RCC 7860 (cell line): ENCODE measurements at regions not wholly inside any gene's neighbourhood (a gene's known extent, or its start where the extent isn't known, plus 50 kb on each side); places are given as distances from the start of the nearest gene placed in this dataset.
A peak's percentile ranks its signal among the peaks of the same experiment; 100 is the strongest.

Experiments
- DNase-seq: peaks from one replicate; pipeline ENCODE4 v3.0.0-alpha.2; 2015; ENCODE audit warnings: low spot score
- FAIRE-seq: peaks from 2 replicates; lab custom pipeline; 2012; peaks lifted over from hg19 to GRCh38; lab: Jason Lieb, UNC

DNA sequence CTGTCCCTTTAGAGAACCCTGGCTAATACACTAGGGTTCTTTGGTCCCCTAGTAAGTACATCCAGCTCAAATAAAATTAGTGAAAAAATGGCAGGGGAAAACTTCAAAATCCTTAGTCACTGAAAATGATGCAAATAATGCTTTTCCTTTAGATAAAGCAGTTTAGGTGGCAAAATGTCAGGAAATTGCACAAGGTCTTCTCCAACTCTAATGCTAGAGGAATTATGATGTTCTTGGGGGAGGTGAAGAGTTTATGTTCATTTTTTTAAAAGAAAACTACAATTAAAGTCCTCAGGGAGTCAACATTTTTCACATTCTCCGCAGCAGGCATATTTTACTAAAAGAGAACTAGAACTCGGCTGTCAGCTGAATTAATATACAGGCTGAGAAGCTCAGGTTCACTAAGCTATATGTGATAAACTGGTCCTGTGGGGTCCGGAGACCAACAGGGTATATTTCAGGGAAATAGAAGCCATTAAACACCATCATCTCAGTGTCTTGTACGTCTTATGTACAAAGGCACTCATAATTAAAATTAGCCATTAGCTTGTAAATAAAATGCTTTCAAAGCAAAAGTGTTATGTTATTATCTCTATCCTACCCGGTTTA lies 1164.7 kb upstream of the AUTS2 start:
- FAIRE-seq: no peak
- DNase-seq: no peak

DNA sequence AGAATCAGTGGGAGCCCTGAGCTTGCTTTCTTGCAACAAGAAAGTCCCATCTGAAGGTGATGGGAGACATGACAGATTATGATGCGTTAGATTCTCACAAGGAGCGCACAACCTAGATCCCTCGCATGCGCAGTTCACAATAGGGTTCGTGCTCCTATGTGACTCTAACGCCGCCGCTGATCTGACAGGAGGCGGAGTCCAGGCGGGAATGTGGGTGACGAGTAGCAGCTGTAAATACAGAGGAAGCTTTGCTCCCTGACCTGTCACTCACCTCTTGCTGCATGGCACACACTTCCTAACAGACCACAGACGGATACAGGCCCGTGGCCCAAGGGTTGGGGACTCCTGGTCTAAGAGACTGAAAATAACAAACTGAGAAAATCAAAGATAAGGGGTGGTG lies 1163.4 kb upstream of the AUTS2 start:
- DNase-seq: no peak
- FAIRE-seq: no peak

- DNase-seq (no peak), FAIRE-seq (no peak)
Observed at GRCh38 chr7:68438016-68438415, 1160.3 kb upstream of the AUTS2 start.

DNA sequence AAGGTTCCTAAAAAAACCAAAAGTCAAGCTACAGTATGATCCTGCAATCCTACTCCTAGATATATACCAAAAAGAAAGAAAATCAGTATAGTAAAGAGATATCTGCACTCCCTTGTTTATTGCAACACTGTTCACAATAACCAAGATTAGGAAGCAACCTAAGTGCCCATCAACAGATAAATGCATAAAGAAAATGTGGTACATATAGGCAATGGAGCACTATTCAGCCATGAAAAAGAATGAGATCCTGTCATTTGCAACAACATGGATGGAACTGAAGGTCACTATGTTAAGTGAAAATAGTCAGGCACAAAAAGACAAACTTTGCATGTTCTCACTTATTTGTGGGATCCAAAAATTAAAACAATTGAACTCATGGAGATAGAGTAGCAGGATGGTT lies 1159.5 kb upstream of the AUTS2 start:
- DNase-seq (no peak), FAIRE-seq (no peak)

GRCh38 chr7:68439897-68440296 lies 1158.4 kb upstream of the AUTS2 start:
- no peak for FAIRE-seq
- DNase-seq: no peak

DNA sequence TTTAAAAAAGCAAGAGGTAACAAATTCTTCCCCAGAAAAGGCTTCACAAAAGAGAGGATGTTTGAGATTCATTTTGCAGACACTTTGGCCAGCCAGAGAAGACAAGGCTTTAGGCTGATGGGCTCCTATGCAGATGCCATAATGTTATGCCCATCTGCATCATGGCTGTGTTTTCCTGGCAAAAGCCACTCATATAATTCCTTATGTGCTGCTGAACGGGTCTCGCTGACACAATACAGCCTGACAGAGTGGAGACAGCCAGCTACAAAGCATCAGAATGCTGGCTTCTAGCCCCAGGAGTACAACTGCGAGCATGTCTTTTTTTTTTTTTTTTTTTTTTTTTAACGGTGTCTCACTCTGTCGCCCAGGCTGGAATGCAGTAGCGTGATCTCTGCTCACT lies 1157.4 kb upstream of the AUTS2 start:
- FAIRE-seq: no peak
- DNase-seq: no peak

DNA sequence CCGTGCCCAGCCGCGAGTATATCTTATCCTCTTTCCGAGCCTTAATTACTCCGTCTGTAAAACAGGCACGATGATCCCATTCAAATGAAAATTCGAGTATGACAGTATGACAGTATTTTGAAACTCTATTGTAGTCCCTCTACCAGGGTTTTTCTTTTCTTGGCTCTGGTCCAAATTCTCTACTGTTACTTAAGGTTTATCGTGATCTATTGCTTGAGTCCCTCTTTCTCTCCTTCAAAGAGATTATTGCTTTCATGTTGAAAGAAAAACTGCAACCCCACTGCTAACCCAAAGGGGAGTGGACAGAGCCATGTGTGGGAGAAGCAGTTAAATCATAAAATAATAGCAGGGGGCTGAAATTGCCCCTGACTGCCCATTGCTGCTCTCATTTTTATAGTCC lies 1156.6 kb upstream of the AUTS2 start:
- DNase-seq: no peak
- FAIRE-seq: no peak

GRCh38 chr7:68442931-68443631 lies 1155.2 kb upstream of the AUTS2 start:
- DNase-seq: no peak
- no peak for FAIRE-seq

DNA sequence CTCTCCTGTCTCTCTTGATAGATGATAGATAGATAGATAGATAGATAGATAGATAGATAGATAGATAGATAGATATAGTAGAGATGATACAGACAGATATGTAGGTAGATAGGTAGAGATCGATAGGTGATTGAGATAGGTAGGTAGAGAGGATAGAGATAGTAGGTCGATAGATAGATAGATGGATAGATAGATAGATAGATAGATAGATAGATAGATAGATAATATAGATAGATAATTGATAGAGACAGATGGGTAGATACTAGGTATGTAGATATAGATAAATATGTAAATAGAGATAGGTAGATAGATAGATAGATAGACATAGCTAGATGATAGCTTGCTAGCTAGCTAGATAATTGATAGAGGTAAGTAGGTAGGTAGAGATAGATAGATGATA lies 1154.2 kb upstream of the AUTS2 start:
- no peak for DNase-seq
- FAIRE-seq: no peak

DNA sequence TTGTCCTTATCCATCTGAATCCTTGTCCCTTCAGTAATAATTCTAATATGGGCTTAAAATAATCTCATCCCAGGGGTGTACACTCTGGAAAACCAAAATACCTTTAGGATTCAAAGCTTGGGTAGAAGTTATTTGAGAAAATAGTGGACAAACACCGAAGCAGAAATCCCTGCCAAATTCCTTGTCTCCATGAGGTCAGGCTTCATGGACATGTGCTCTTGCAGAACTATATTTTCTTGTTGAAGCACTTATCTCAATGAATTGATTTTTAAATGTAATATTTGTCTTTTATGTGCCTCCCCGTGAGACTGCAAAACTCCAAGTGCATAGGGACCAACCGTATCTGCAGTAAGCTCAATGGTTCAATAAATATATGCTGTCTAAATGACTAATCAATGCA lies 1153.3 kb upstream of the AUTS2 start:
- no peak for DNase-seq
- FAIRE-seq: no peak

DNA sequence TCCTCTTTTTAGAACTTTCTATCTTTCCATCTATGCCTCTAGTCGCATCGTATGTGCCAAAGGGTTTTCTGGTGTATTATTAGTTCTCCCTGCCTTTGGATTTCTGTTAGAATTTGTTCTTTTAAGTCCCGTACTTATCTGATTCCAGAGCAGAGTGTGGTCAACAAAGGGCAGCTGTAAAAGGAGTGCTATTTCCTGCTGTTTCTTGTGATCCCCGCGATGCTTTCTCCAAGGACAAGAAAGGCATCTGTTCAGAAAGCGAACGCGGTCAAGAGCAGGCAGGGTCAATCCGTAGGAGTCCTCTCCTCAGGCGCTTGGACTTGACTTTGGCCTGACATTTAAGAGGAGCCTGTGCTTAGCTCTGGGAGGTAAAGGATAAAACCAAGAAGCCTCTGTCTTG lies 1152.1 kb upstream of the AUTS2 start:
- DNase-seq (no peak), FAIRE-seq (no peak)

GRCh38 chr7:68449099-68449498 lies 1149.2 kb upstream of the AUTS2 start:
- FAIRE-seq (no peak), DNase-seq (no peak)

DNA sequence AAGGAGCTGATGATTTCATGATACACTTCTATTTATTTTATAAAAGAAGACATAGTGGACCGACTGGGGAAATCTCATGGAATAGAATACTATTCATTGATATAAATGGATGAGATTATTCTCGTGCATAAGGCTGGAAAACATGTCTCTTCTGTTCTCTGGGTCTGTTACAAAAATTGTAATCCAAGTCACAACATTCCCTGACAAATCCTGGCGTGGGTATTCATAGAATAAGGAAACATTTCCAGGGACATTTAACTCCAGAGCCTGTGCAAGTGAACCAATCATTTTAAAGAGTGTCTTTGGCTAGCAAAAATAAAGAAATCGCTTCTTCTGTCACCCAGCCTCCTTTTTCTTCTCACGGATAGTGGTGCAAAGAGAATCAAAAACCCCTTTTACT lies 1148.5 kb upstream of the AUTS2 start:
- FAIRE-seq: no peak

GRCh38 chr7:68454931-68455330 lies 1143.3 kb upstream of the AUTS2 start:
- no peak for FAIRE-seq
- DNase-seq: no peak

More for the DNA sequence above, 1148.5 kb upstream of the AUTS2 start:
- DNase-seq: no peak

DNA sequence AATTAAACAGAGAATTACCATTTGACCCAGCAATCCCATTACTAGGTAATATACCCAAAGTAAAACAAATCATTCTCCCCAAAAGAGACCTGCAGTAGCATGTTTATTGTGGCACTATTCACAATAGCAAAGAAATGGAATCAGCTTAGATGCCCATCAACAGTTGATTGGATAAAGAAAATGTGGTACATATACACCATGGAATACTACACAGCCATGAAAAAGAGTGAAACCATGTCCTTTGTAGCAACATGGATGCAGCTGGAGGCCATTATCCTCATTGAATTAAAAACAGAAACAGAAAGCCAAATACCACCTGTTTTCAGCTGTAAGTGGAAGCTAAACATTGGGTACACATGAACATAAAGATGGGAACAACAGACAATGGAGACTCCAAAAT lies 1141.8 kb upstream of the AUTS2 start:
- FAIRE-seq: no peak

DNA sequence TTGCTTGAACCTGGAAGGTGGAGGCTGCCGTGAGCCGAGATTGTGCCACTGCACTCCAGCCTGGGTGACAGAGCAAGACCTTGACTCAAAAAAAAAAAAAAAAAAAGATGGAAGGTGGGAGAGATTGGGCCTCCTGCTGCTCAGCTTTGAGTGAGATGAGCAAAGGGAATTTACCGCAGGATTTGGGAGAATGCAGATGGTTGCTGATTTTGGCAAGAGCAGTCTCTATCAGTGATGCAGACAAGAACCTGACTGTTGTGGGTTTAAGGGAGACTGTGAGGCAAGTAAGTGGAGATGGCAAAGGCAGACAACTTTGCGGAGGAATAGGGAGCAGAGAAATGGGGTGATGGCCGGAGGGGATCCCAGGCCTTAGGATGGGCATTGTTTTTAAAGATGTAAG lies 1140.8 kb upstream of the AUTS2 start:
- FAIRE-seq: no peak
- no peak for DNase-seq

More for the DNA sequence above, 1141.8 kb upstream of the AUTS2 start:
- no peak for DNase-seq

GRCh38 chr7:68458010-68458908 lies 1140.0 kb upstream of the AUTS2 start:
- FAIRE-seq (no peak), DNase-seq (no peak)

DNA sequence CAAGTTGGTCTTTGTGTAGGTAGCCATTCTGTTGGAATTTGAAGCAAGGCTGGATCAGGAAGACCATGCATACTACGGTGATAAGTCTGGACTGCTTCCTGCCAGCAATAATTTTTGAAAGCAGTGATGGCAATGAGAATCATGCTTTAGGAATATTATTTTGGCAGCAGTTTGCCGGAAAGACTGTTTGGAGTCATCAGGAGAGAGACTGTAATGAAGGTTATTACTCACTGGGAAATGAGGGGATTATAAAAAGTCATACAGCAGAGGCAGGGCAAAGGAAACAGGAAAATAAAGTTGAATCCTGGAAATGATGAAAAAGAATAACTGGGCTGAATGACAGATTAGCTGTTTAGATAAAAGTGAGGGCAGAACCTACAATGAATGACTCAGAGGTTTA lies 1136.8 kb upstream of the AUTS2 start:
- DNase-seq (peak; percentile 32), FAIRE-seq (no peak)

DNA sequence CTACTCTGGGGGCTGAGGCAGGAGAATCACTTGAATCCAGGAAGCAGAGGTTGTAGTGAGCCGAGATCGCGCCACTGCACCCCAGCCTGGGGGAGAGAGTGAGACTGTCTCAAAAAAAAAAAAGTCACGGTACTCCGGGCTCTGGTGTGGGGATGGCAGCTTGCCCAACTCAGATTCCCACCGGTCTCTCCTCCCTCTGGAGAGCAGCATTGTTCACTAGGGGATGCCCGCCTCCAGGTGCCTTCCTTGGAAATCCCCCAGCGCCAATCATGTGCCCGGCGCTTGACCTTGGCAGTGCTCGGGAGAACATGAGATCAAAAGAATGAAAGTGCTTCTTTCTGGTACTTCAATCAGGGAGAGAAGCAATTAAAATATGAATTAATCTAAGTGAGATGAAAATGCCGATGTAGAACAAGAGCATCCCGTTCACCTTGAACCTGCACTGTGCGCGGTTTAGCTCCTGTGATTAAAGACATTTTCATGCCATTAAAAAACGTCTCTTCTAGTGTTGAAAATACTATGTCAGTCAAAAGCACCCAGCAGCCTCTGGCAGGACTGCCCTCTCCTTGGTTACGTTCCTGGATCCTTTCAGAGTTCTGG lies 1127.3 kb upstream of the AUTS2 start:
- DNase-seq (no peak), FAIRE-seq (no peak)

DNA sequence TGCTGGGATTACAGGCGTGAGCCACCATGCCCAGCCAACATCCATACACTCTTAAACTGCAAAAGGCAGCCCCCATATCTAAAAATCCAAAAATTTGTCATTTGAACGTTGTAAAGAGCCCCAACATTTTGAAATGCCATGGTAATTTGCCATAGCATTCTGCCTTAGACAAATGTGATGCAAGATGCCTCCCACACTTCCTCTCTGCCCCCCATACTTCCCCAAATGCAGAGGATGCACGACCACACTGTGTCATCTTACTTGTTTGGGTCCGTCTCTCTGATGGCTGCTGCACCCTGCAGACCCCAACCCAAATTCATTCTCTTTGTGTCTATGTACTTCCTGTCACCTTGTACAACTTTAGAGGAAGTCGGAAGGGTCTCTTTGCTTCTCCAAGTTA lies 1125.6 kb upstream of the AUTS2 start:
- no peak for DNase-seq
- no peak for FAIRE-seq

DNA sequence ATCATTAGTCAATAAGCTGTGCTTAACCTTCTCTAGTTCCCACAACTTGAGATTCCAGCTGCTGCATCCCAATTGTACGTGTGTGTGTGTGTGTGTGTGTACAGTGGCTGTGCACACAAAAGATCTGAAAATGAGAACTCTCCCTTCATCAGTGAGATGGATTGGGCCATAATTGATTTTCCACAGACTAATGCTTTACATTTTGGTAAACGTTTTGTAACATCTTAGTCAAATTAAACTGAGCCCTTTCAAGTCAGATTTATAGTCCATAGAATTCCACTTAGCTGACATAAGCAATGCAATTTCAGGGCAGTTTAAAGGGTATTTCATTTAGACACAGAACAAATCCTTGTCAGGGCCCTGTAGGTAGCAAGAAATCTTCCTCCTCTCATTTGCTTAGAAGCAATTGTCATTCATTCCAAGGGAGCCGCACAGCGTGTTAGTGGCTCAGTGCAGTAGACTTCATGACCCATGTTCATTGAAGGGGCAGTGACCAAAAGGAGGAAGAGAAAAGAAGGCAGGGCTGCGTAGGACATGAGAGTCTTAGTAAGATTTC lies 1123.5 kb upstream of the AUTS2 start:
- FAIRE-seq: no peak

More for the DNA sequence above, 1123.5 kb upstream of the AUTS2 start:
- DNase-seq: no peak
